WTC11 (cell line): ENCODE measurements at regions not wholly inside any gene's neighbourhood (a gene's known extent, or its start where the extent isn't known, plus 50 kb on each side); places are given as distances from the start of the nearest gene placed in this dataset.

Experiments
- ATAC-seq: fragments of 200-7000 bp; cut with Tn5 transposase; 2 replicates; pipeline ENCODE4 v1.10.0; 2021; ENCODE audit warnings: mild to moderate bottlenecking, moderate library complexity
- CTCF ChIA-PET: fragments of 300-600 bp; sonication (Branson Sonifier 250); formaldehyde crosslinking; loops from one replicate; lab custom pipeline; 2021; ENCODE audit warnings: antibody characterized with exemption; lab: Charles Lee
- POLR2A ChIA-PET: fragments of 350-600 bp; sonication (Branson Sonifier 250); formaldehyde crosslinking; loops from one replicate; lab custom pipeline; 2021; ENCODE audit warnings: antibody characterized with exemption; lab: Charles Lee
- DNase-seq: peaks from one replicate; pipeline ENCODE4 v3.0.0; 2021; ENCODE audit warnings: low spot score
- H3K27ac Mint-ChIP-seq: 2 replicates; pipeline ENCODE4 v1.8.0; 2021; ENCODE audit warnings: mixed read lengths
- H3K27me3 Mint-ChIP-seq: 2 replicates; pipeline ENCODE4 v1.8.0; 2021; ENCODE audit warnings: low read depth, mild to moderate bottlenecking, moderate library complexity, mixed read lengths
- H3K36me3 Mint-ChIP-seq: 2 replicates; pipeline ENCODE4 v1.8.0; 2021; ENCODE audit warnings: mixed read lengths
- H3K4me1 Mint-ChIP-seq: 2 replicates; pipeline ENCODE4 v1.8.0; 2022; ENCODE audit warnings: mixed read lengths
- H3K4me3 Mint-ChIP-seq: 2 replicates; pipeline ENCODE4 v1.8.0; 2021; ENCODE audit warnings: mild to moderate bottlenecking, moderate library complexity, mixed read lengths
- H3K9me3 Mint-ChIP-seq: 2 replicates; pipeline ENCODE4 v1.8.0; 2021; ENCODE audit warnings: mixed read lengths
- FOXK1 ChIP-seq: sonication (generic); formaldehyde crosslinking; IDR thresholded peaks from 2 replicates; pipeline ENCODE4 v1.8.0; 2022; ENCODE audit warnings: mild to moderate bottlenecking, moderate library complexity, missing genetic modification reagents
- FOXP1 ChIP-seq: sonication (generic); formaldehyde crosslinking; IDR thresholded peaks from 2 replicates; pipeline ENCODE4 v1.8.0; 2022; ENCODE audit warnings: missing genetic modification reagents, mild to moderate bottlenecking, moderate library complexity, borderline replicate concordance
- MXD4 ChIP-seq: fragments of 250-450 bp; sonication (Bioruptor Pico); IDR thresholded peaks from 2 replicates; pipeline ENCODE4 v1.8.0; 2021; ENCODE audit warnings: mild to moderate bottlenecking, moderate library complexity, borderline replicate concordance
- NFATC4 ChIP-seq: fragments of 250-450 bp; sonication (Bioruptor Pico); IDR thresholded peaks from 2 replicates; pipeline ENCODE4 v1.9.0; 2021; ENCODE audit warnings: mild to moderate bottlenecking
- SMAD4 ChIP-seq: sonication (generic); formaldehyde crosslinking; IDR thresholded peaks from 2 replicates; pipeline ENCODE4 v1.8.0; 2022; ENCODE audit warnings: mild to moderate bottlenecking, missing genetic modification reagents
- SOX15 ChIP-seq: fragments of 250-450 bp; sonication (Bioruptor Pico); IDR thresholded peaks from 2 replicates; pipeline ENCODE4 v1.9.0; 2021; ENCODE audit warnings: mild to moderate bottlenecking
- TCF7 ChIP-seq: sonication (generic); formaldehyde crosslinking; IDR thresholded peaks from 2 replicates; pipeline ENCODE4 v1.8.0; 2022; ENCODE audit warnings: mild to moderate bottlenecking, low read depth, missing genetic modification reagents, moderate library complexity
- TP53 ChIP-seq: sonication (generic); formaldehyde crosslinking; IDR thresholded peaks from 2 replicates; pipeline ENCODE4 v1.8.1; 2023; ENCODE audit warnings: mild to moderate bottlenecking, missing genetic modification reagents
- ZBTB21 ChIP-seq: sonication (generic); formaldehyde crosslinking; IDR thresholded peaks from 2 replicates; pipeline ENCODE4 v1.8.1; 2023; ENCODE audit warnings: mild to moderate bottlenecking, missing genetic modification reagents, borderline replicate concordance
- ZNF219 ChIP-seq: sonication (generic); formaldehyde crosslinking; IDR thresholded peaks from 2 replicates; pipeline ENCODE4 v1.8.0; 2023; ENCODE audit warnings: missing genetic modification reagents, mild to moderate bottlenecking, borderline replicate concordance
- ZNF671 ChIP-seq: fragments of 250-450 bp; sonication (Bioruptor Pico); IDR thresholded peaks from 2 replicates; pipeline ENCODE4 v1.8.0; 2021; ENCODE audit warnings: mild to moderate bottlenecking
- TF ChIP-seq, protein P1 (sequence below): sonication (generic); formaldehyde crosslinking; IDR thresholded peaks from 2 replicates; pipeline ENCODE4 v1.8.1; 2023; ENCODE audit warnings: mild to moderate bottlenecking, missing genetic modification reagents
- TF ChIP-seq, protein P2 (sequence below): sonication (generic); formaldehyde crosslinking; IDR thresholded peaks from 2 replicates; pipeline ENCODE4 v1.8.1; 2022; ENCODE audit warnings: missing genetic modification reagents, borderline replicate concordance
- TF ChIP-seq, protein P3 (sequence below): fragments of 250-450 bp; sonication (Bioruptor Pico); IDR thresholded peaks from 2 replicates; pipeline ENCODE4 v1.9.0; 2021; ENCODE audit warnings: moderate library complexity, mild to moderate bottlenecking, inconsistent platforms, borderline replicate concordance
- TF ChIP-seq, protein P4 (sequence below): sonication (generic); formaldehyde crosslinking; IDR thresholded peaks from 2 replicates; pipeline ENCODE4 v1.8.1; 2022; ENCODE audit warnings: low read depth, missing genetic modification reagents, borderline replicate concordance
- TF ChIP-seq, protein P5 (sequence below): sonication (generic); formaldehyde crosslinking; IDR thresholded peaks from 2 replicates; pipeline ENCODE4 v1.8.1; 2023; ENCODE audit warnings: mild to moderate bottlenecking, missing genetic modification reagents, moderate library complexity
- TF ChIP-seq, protein P6 (sequence below): sonication (generic); formaldehyde crosslinking; IDR thresholded peaks from 2 replicates; pipeline ENCODE4 v1.8.0; 2023; ENCODE audit warnings: mild to moderate bottlenecking, missing genetic modification reagents
- TF ChIP-seq, protein P7 (sequence below): sonication (generic); formaldehyde crosslinking; IDR thresholded peaks from 2 replicates; pipeline ENCODE4 v1.8.0; 2022; ENCODE audit warnings: missing genetic modification reagents
- TF ChIP-seq, protein P8 (sequence below): fragments of 250-450 bp; sonication (Bioruptor Pico); IDR thresholded peaks from 2 replicates; pipeline ENCODE4 v1.9.0; 2021; ENCODE audit warnings: mild to moderate bottlenecking, borderline replicate concordance

DNA sequence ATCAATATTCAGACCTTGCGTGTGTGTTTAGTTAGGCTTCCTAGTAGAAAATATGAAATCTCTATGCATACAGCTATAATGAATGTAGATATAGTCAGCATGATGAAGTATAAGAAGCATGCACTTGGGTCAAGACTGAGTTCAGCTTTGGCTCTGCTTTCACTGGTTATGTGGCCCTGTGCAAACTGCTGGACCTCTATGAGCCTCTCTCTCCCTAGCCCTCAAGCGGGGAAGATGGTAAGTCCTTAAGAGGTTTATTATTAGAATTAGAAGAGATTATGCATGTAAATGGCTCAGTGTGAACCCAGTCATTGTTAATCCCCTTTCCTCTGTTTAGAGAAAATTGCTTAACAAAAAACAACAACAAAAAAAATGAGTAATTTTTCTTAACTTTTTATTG lies 178.8 kb upstream of the NXPH2 start:
- CTCF ChIA-PET: no interaction called here
- H3K4me3 Mint-ChIP-seq: no peak overlapping the region
- H3K9me3 Mint-ChIP-seq: peaks cover 25% of the 10 kb centered on the region
- peaks cover 38% of the 10 kb centered on the region for H3K4me1 Mint-ChIP-seq
- peaks cover 24% of the 10 kb centered on the region for H3K36me3 Mint-ChIP-seq
- TF ChIP-seq ZNF219 (CRISPR knock-in tag) (no peak), TCF7 (no peak), FOXK1 (CRISPR knock-in tag) (no peak), SMAD4 (CRISPR knock-in tag) (no peak), FOXP1 (no peak), ZBTB21 (CRISPR knock-in tag) (no peak), MXD4 (CRISPR knock-in tag) (no peak)
- TF ChIP-seq, protein P1, sequence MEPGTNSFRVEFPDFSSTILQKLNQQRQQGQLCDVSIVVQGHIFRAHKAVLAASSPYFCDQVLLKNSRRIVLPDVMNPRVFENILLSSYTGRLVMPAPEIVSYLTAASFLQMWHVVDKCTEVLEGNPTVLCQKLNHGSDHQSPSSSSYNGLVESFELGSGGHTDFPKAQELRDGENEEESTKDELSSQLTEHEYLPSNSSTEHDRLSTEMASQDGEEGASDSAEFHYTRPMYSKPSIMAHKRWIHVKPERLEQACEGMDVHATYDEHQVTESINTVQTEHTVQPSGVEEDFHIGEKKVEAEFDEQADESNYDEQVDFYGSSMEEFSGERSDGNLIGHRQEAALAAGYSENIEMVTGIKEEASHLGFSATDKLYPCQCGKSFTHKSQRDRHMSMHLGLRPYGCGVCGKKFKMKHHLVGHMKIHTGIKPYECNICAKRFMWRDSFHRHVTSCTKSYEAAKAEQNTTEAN (CRISPR knock-in tag): no peak
- TF ChIP-seq, protein P2, sequence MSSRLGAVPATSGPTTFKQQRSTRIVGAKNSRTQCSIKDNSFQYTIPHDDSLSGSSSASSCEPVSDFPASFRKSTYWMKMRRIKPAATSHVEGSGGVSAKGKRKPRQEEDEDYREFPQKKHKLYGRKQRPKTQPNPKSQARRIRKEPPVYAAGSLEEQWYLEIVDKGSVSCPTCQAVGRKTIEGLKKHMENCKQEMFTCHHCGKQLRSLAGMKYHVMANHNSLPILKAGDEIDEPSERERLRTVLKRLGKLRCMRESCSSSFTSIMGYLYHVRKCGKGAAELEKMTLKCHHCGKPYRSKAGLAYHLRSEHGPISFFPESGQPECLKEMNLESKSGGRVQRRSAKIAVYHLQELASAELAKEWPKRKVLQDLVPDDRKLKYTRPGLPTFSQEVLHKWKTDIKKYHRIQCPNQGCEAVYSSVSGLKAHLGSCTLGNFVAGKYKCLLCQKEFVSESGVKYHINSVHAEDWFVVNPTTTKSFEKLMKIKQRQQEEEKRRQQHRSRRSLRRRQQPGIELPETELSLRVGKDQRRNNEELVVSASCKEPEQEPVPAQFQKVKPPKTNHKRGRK (CRISPR knock-in tag): no peak
- TF ChIP-seq, protein P3, sequence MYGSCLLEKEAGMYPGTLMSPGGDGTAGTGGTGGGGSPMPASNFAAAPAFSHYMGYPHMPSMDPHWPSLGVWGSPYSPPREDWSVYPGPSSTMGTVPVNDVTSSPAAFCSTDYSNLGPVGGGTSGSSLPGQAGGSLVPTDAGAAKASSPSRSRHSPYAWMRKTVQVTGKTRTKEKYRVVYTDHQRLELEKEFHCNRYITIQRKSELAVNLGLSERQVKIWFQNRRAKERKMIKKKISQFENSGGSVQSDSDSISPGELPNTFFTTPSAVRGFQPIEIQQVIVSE (CRISPR knock-in tag): no peak
- TF ChIP-seq, protein P4, sequence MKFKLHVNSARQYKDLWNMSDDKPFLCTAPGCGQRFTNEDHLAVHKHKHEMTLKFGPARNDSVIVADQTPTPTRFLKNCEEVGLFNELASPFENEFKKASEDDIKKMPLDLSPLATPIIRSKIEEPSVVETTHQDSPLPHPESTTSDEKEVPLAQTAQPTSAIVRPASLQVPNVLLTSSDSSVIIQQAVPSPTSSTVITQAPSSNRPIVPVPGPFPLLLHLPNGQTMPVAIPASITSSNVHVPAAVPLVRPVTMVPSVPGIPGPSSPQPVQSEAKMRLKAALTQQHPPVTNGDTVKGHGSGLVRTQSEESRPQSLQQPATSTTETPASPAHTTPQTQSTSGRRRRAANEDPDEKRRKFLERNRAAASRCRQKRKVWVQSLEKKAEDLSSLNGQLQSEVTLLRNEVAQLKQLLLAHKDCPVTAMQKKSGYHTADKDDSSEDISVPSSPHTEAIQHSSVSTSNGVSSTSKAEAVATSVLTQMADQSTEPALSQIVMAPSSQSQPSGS (CRISPR knock-in tag): no peak
- TF ChIP-seq, all 79 proteins: peak for 0
- no peak overlapping the region for H3K27ac Mint-ChIP-seq
- POLR2A ChIA-PET: no interaction called here
- DNase-seq (no peak), ATAC-seq (peak; percentile 33; the same call in 1 of the 2 replicates)
- H3K27me3 Mint-ChIP-seq: no peaks in the 10 kb centered on the region

DNA sequence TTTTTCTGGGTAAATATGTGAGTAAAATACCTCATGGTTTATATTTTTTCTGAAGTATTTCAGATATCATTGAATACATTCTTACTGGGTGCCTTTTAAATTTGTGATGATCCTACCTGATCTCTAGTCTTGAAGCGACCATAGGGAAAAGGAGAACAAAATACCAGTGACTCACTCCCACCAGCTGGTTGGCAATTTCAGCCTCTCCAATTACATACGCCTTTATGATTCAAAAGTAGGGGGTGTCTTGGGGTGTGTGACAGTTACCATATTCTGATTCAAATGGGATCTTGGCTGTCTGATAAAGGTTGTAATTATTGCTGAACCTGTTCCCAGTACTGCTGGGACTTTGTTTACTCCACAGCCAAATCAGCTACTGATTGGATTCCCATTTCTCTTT lies 175.9 kb upstream of the NXPH2 start:
- Mint-ChIP-seq H3K9me3 (peaks cover 33% of the 10 kb centered on the region), H3K36me3 (peaks cover 26% of the 10 kb centered on the region), H3K27ac (peak overlapping the region; percentile 64), H3K4me1 (peaks cover 38% of the 10 kb centered on the region), H3K4me3 (no peak overlapping the region), H3K27me3 (no peaks in the 10 kb centered on the region)
- POLR2A ChIA-PET: no interaction called here
- CTCF ChIA-PET: no interaction called here
- DNase-seq (no peak), ATAC-seq (peak; percentile 82)
- no peak for TF ChIP-seq ZNF671 (CRISPR knock-in tag)
- TF ChIP-seq, protein P5, sequence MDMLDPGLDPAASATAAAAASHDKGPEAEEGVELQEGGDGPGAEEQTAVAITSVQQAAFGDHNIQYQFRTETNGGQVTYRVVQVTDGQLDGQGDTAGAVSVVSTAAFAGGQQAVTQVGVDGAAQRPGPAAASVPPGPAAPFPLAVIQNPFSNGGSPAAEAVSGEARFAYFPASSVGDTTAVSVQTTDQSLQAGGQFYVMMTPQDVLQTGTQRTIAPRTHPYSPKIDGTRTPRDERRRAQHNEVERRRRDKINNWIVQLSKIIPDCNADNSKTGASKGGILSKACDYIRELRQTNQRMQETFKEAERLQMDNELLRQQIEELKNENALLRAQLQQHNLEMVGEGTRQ (CRISPR knock-in tag): no peak
- TF ChIP-seq, protein P6, sequence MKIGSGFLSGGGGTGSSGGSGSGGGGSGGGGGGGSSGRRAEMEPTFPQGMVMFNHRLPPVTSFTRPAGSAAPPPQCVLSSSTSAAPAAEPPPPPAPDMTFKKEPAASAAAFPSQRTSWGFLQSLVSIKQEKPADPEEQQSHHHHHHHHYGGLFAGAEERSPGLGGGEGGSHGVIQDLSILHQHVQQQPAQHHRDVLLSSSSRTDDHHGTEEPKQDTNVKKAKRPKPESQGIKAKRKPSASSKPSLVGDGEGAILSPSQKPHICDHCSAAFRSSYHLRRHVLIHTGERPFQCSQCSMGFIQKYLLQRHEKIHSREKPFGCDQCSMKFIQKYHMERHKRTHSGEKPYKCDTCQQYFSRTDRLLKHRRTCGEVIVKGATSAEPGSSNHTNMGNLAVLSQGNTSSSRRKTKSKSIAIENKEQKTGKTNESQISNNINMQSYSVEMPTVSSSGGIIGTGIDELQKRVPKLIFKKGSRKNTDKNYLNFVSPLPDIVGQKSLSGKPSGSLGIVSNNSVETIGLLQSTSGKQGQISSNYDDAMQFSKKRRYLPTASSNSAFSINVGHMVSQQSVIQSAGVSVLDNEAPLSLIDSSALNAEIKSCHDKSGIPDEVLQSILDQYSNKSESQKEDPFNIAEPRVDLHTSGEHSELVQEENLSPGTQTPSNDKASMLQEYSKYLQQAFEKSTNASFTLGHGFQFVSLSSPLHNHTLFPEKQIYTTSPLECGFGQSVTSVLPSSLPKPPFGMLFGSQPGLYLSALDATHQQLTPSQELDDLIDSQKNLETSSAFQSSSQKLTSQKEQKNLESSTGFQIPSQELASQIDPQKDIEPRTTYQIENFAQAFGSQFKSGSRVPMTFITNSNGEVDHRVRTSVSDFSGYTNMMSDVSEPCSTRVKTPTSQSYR (CRISPR knock-in tag): no peak
- TF ChIP-seq, protein P7, sequence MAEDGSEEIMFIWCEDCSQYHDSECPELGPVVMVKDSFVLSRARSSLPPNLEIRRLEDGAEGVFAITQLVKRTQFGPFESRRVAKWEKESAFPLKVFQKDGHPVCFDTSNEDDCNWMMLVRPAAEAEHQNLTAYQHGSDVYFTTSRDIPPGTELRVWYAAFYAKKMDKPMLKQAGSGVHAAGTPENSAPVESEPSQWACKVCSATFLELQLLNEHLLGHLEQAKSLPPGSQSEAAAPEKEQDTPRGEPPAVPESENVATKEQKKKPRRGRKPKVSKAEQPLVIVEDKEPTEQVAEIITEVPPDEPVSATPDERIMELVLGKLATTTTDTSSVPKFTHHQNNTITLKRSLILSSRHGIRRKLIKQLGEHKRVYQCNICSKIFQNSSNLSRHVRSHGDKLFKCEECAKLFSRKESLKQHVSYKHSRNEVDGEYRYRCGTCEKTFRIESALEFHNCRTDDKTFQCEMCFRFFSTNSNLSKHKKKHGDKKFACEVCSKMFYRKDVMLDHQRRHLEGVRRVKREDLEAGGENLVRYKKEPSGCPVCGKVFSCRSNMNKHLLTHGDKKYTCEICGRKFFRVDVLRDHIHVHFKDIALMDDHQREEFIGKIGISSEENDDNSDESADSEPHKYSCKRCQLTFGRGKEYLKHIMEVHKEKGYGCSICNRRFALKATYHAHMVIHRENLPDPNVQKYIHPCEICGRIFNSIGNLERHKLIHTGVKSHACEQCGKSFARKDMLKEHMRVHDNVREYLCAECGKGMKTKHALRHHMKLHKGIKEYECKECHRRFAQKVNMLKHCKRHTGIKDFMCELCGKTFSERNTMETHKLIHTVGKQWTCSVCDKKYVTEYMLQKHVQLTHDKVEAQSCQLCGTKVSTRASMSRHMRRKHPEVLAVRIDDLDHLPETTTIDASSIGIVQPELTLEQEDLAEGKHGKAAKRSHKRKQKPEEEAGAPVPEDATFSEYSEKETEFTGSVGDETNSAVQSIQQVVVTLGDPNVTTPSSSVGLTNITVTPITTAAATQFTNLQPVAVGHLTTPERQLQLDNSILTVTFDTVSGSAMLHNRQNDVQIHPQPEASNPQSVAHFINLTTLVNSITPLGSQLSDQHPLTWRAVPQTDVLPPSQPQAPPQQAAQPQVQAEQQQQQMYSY: no peak
- TF ChIP-seq SOX15 (CRISPR knock-in tag): no peak
- TF ChIP-seq NFATC4 (CRISPR knock-in tag): no peak
- TF ChIP-seq, protein P8, sequence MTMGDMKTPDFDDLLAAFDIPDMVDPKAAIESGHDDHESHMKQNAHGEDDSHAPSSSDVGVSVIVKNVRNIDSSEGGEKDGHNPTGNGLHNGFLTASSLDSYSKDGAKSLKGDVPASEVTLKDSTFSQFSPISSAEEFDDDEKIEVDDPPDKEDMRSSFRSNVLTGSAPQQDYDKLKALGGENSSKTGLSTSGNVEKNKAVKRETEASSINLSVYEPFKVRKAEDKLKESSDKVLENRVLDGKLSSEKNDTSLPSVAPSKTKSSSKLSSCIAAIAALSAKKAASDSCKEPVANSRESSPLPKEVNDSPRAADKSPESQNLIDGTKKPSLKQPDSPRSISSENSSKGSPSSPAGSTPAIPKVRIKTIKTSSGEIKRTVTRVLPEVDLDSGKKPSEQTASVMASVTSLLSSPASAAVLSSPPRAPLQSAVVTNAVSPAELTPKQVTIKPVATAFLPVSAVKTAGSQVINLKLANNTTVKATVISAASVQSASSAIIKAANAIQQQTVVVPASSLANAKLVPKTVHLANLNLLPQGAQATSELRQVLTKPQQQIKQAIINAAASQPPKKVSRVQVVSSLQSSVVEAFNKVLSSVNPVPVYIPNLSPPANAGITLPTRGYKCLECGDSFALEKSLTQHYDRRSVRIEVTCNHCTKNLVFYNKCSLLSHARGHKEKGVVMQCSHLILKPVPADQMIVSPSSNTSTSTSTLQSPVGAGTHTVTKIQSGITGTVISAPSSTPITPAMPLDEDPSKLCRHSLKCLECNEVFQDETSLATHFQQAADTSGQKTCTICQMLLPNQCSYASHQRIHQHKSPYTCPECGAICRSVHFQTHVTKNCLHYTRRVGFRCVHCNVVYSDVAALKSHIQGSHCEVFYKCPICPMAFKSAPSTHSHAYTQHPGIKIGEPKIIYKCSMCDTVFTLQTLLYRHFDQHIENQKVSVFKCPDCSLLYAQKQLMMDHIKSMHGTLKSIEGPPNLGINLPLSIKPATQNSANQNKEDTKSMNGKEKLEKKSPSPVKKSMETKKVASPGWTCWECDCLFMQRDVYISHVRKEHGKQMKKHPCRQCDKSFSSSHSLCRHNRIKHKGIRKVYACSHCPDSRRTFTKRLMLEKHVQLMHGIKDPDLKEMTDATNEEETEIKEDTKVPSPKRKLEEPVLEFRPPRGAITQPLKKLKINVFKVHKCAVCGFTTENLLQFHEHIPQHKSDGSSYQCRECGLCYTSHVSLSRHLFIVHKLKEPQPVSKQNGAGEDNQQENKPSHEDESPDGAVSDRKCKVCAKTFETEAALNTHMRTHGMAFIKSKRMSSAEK (CRISPR knock-in tag): no peak
- no peak for TF ChIP-seq TP53 (CRISPR knock-in tag)
- TF ChIP-seq FOXK1 (CRISPR knock-in tag): no peak
